Loucy (cell line): ENCODE measurements at regions not wholly inside any gene's neighbourhood (a gene's known extent, or its start where the extent isn't known, plus 50 kb on each side); places are given as distances from the start of the nearest gene placed in this dataset.

Experiments
- H2AFZ ChIP-seq: fragments of 200-600 bp; sonication (generic); 2 replicates; pipeline ENCODE4 v1.6.0; 2016; ENCODE audit warnings: antibody characterized with exemption, mild to moderate bottlenecking, low read length, moderate library complexity
- H3F3A ChIP-seq: fragments of 200-600 bp; 2 replicates; pipeline ENCODE4 v1.6.0; 2016; ENCODE audit warnings: antibody characterized with exemption, low read depth, mild to moderate bottlenecking
- H3K27me3 ChIP-seq: fragments of 200-600 bp; sonication (generic); 2 replicates; pipeline ENCODE4 v1.6.1; 2014; ENCODE audit warnings: low read length, mild to moderate bottlenecking; ENCODE audit not compliant: insufficient read depth, poor library complexity, severe bottlenecking
- H3K36me3 ChIP-seq: fragments of 200-600 bp; sonication (generic); 2 replicates; pipeline ENCODE4 v1.6.1; 2016; ENCODE audit warnings: low read length; ENCODE audit not compliant: insufficient read depth
- H3K4me1 ChIP-seq: fragments of 200-600 bp; sonication (generic); 2 replicates; pipeline ENCODE4 v1.5.1; 2014; ENCODE audit warnings: low read length, mild to moderate bottlenecking; ENCODE audit not compliant: insufficient read depth, poor library complexity, severe bottlenecking
- H3K4me2 ChIP-seq: fragments of 200-600 bp; sonication (generic); 2 replicates; pipeline ENCODE4 v1.6.0; 2014; ENCODE audit warnings: antibody characterized with exemption, low read length, low read depth, mild to moderate bottlenecking; ENCODE audit not compliant: poor library complexity, severe bottlenecking
- H3K4me3 ChIP-seq: fragments of 200-600 bp; sonication (generic); 2 replicates; pipeline ENCODE4 v1.5.1; 2014; ENCODE audit warnings: low read length, mild to moderate bottlenecking, mixed read lengths; ENCODE audit not compliant: poor library complexity, severe bottlenecking
- H3K79me2 ChIP-seq: fragments of 200-600 bp; sonication (generic); 2 replicates; pipeline ENCODE4 v1.6.1; 2014; ENCODE audit warnings: low read length; ENCODE audit not compliant: insufficient read depth
- H3K9ac ChIP-seq: fragments of 200-600 bp; sonication (generic); 2 replicates; pipeline ENCODE4 v1.6.0; 2014; ENCODE audit warnings: mild to moderate bottlenecking, low read depth, low read length, moderate library complexity; ENCODE audit not compliant: poor library complexity, severe bottlenecking
- H3K9me2 ChIP-seq: fragments of 200-600 bp; sonication (generic); replicated peaks from 2 replicates; pipeline ENCODE4 v1.6.1; 2016; ENCODE audit warnings: low read depth, low read length, mixed read lengths
- H3K9me3 ChIP-seq: fragments of 200-600 bp; sonication (generic); 2 replicates; pipeline ENCODE4 v1.6.1; 2014; ENCODE audit warnings: mild to moderate bottlenecking, antibody characterized with exemption, low read length, low read depth; ENCODE audit not compliant: insufficient read depth
- H4K20me1 ChIP-seq: fragments of 200-600 bp; sonication (generic); 2 replicates; pipeline ENCODE4 v1.6.0; 2014; ENCODE audit warnings: antibody characterized with exemption, low read length, mild to moderate bottlenecking; ENCODE audit not compliant: insufficient read depth, poor library complexity, severe bottlenecking
- CTCF ChIP-seq: fragments of 200-600 bp; sonication (generic); conservative IDR thresholded peaks from 2 replicates; pipeline ENCODE4 v1.5.1; 2014; ENCODE audit warnings: mild to moderate bottlenecking, antibody characterized with exemption, low read length
- EZH2phosphoT487 ChIP-seq: fragments of 200-600 bp; IDR thresholded peaks from 2 replicates; pipeline ENCODE4 v1.6.1; 2018; ENCODE audit warnings: antibody characterized with exemption, mild to moderate bottlenecking, moderate library complexity, borderline replicate concordance

- Histone ChIP-seq H3F3A (no peaks in the 10 kb centered on the region), H3K36me3 (no peaks in the 10 kb centered on the region), H3K9ac (no peak overlapping the region), H3K4me1 (peaks cover 2% of the 10 kb centered on the region), H3K4me2 (no peak overlapping the region), H4K20me1 (no peaks in the 10 kb centered on the region), H3K79me2 (no peaks in the 10 kb centered on the region), H2AFZ (no peak overlapping the region), H3K27me3 (no peaks in the 10 kb centered on the region), H3K4me3 (no peak overlapping the region), H3K9me2 (no peaks in the 10 kb centered on the region), H3K9me3 (no peaks in the 10 kb centered on the region; the same call in 1 of the 2 replicates)
- no peak for TF ChIP-seq EZH2phosphoT487
- no peak for TF ChIP-seq CTCF
These were observed 100.8 kb downstream of the C9orf50 start for GRCh38 chr9:129520082-129520481.

GRCh38 chr9:129518074-129518473 lies 102.8 kb downstream of the C9orf50 start:
- H4K20me1 ChIP-seq: no peaks in the 10 kb centered on the region
- no peaks in the 10 kb centered on the region for H3K9me2 ChIP-seq
- no peaks in the 10 kb centered on the region for H3K79me2 ChIP-seq
- no peaks in the 10 kb centered on the region for H3K4me1 ChIP-seq
- H3K4me3 ChIP-seq: no peak overlapping the region
- no peak overlapping the region for H2AFZ ChIP-seq
- H3K9ac ChIP-seq: no peak overlapping the region
- no peaks in the 10 kb centered on the region for H3K27me3 ChIP-seq
- H3F3A ChIP-seq: no peaks in the 10 kb centered on the region
- H3K9me3 ChIP-seq: no peaks in the 10 kb centered on the region; the same call in 1 of the 2 replicates
- no peak overlapping the region for H3K4me2 ChIP-seq
- no peak for TF ChIP-seq EZH2phosphoT487
- TF ChIP-seq CTCF: no peak
- no peaks in the 10 kb centered on the region for H3K36me3 ChIP-seq

GRCh38 chr9:129517006-129517405 lies 103.9 kb downstream of the C9orf50 start:
- Histone ChIP-seq H3F3A (no peaks in the 10 kb centered on the region), H3K4me1 (no peaks in the 10 kb centered on the region), H3K36me3 (no peaks in the 10 kb centered on the region), H3K9ac (no peak overlapping the region), H3K4me2 (no peak overlapping the region), H3K4me3 (no peak overlapping the region), H4K20me1 (no peaks in the 10 kb centered on the region), H3K9me3 (no peaks in the 10 kb centered on the region; the same call in 1 of the 2 replicates), H3K27me3 (no peaks in the 10 kb centered on the region), H3K79me2 (no peaks in the 10 kb centered on the region), H3K9me2 (no peaks in the 10 kb centered on the region), H2AFZ (no peak overlapping the region)
- TF ChIP-seq CTCF (no peak), EZH2phosphoT487 (no peak)
